Activated CD4-positive, alpha-beta memory T cell treated with anti-CD3 and anti-CD28 coated beads, Interleukin-2, amount 10 ng/mL, durations not matched to agents 7 days and 5 days (primary cell): ENCODE measurements at regions not wholly inside any gene's neighbourhood (a gene's known extent, or its start where the extent isn't known, plus 50 kb on each side); places are given as distances from the start of the nearest gene placed in this dataset.
"Not testable (repeated sequence)": the region's sequence is repeated elsewhere in the genome, so short reads cannot be mapped to it uniquely, and the experiment has no call there.

Experiments used
- CTCF ChIA-PET: fragments of 350-600 bp; sonication (Branson Sonifier 250); formaldehyde crosslinking; loops from one replicate; lab custom pipeline; 2021; ENCODE audit warnings: antibody characterized with exemption, inconsistent platforms; lab: Charles Lee
- POLR2A ChIA-PET: fragments of 350-600 bp; sonication (Branson Sonifier 250); formaldehyde crosslinking; loops from one replicate; lab custom pipeline; 2021; ENCODE audit warnings: antibody characterized with exemption; lab: Charles Lee
- DNase-seq: peaks from one replicate; pipeline ENCODE4 v3.0.0-alpha.2; 2020
- H3K27ac Mint-ChIP-seq: one replicate; pipeline ENCODE4 v1.8.0; 2021; ENCODE audit warnings: mild to moderate bottlenecking, mixed read lengths
- H3K27me3 Mint-ChIP-seq: one replicate; pipeline ENCODE4 v1.8.0; 2021; ENCODE audit warnings: mixed read lengths
- H3K36me3 Mint-ChIP-seq: one replicate; pipeline ENCODE4 v1.8.0; 2021; ENCODE audit warnings: low read depth, mixed read lengths
- H3K4me1 Mint-ChIP-seq: one replicate; pipeline ENCODE4 v1.8.0; 2021; ENCODE audit warnings: mixed read lengths
- H3K4me3 Mint-ChIP-seq: one replicate; pipeline ENCODE4 v1.8.0; 2021; ENCODE audit warnings: mild to moderate bottlenecking, mixed read lengths
- H3K9me3 Mint-ChIP-seq: one replicate; pipeline ENCODE4 v1.8.0; 2021; ENCODE audit warnings: mixed read lengths

- DNase-seq = no peak
- Mint-ChIP-seq H3K27me3 (no peaks in the 10 kb centered on the region), H3K9me3 (peaks cover 5% of the 10 kb centered on the region), H3K4me1 (no peaks in the 10 kb centered on the region), H3K27ac (no peak overlapping the region), H3K4me3 (no peak overlapping the region), H3K36me3 (no peaks in the 10 kb centered on the region)
- ChIA-PET POLR2A (no interaction called here), CTCF (no interaction called here)
Measured at GRCh38 chr13:64527561-64527960, 2702.6 kb downstream of the PCDH9 start.

- Mint-ChIP-seq H3K4me1 (no peaks in the 10 kb centered on the region), H3K27me3 (no peaks in the 10 kb centered on the region), H3K27ac (no peak overlapping the region), H3K36me3 (no peaks in the 10 kb centered on the region), H3K9me3 (peaks cover 5% of the 10 kb centered on the region), H3K4me3 (no peak overlapping the region)
- ChIA-PET CTCF (no interaction called here), POLR2A (no interaction called here)
- DNase-seq = no peak
Measured at GRCh38 chr13:64525687-64526086, 2704.4 kb downstream of the PCDH9 start.

- no peaks in the 10 kb centered on the region for H3K4me1 Mint-ChIP-seq
- no peaks in the 10 kb centered on the region for H3K36me3 Mint-ChIP-seq
- H3K27me3 Mint-ChIP-seq = no peaks in the 10 kb centered on the region
- H3K4me3 Mint-ChIP-seq = no peak overlapping the region
- no peak for DNase-seq
- H3K27ac Mint-ChIP-seq = no peak overlapping the region
- ChIA-PET POLR2A (no interaction called here), CTCF (no interaction called here)
- peaks cover 6% of the 10 kb centered on the region for H3K9me3 Mint-ChIP-seq
Measured at GRCh38 chr13:64510747-64511146, 2719.4 kb downstream of the PCDH9 start.

GRCh38 chr13:64506246-64506645 lies 2723.9 kb downstream of the PCDH9 start:
- Mint-ChIP-seq H3K27ac (no peak overlapping the region), H3K27me3 (no peaks in the 10 kb centered on the region), H3K9me3 (peaks cover 6% of the 10 kb centered on the region), H3K4me3 (no peak overlapping the region), H3K36me3 (no peaks in the 10 kb centered on the region), H3K4me1 (no peaks in the 10 kb centered on the region)
- POLR2A ChIA-PET = no interaction called here
- DNase-seq = no peak
- CTCF ChIA-PET = no interaction called here

- no peaks in the 10 kb centered on the region for H3K4me1 Mint-ChIP-seq
- H3K4me3 Mint-ChIP-seq = no peak overlapping the region
- no peaks in the 10 kb centered on the region for H3K36me3 Mint-ChIP-seq
- no peaks in the 10 kb centered on the region for H3K27me3 Mint-ChIP-seq
- CTCF ChIA-PET = no interaction called here
- POLR2A ChIA-PET = no interaction called here
- DNase-seq = no peak
- H3K9me3 Mint-ChIP-seq = peaks cover 6% of the 10 kb centered on the region
- H3K27ac Mint-ChIP-seq = no peak overlapping the region
Measured at GRCh38 chr13:64505336-64505910, 2724.7 kb downstream of the PCDH9 start.

GRCh38 chr13:64488731-64489130 lies 2741.4 kb downstream of the PCDH9 start:
- H3K4me3 Mint-ChIP-seq = no peak overlapping the region
- peaks cover 4% of the 10 kb centered on the region for H3K9me3 Mint-ChIP-seq
- ChIA-PET POLR2A (no interaction called here), CTCF (no interaction called here)
- H3K27ac Mint-ChIP-seq = no peak overlapping the region
- H3K4me1 Mint-ChIP-seq = no peaks in the 10 kb centered on the region
- DNase-seq = no peak
- no peaks in the 10 kb centered on the region for H3K36me3 Mint-ChIP-seq
- H3K27me3 Mint-ChIP-seq = no peaks in the 10 kb centered on the region

GRCh38 chr13:64482373-64482772 lies 2747.8 kb downstream of the PCDH9 start:
- ChIA-PET POLR2A (no interaction called here), CTCF (no interaction called here)
- Mint-ChIP-seq H3K9me3 (no peaks in the 10 kb centered on the region), H3K36me3 (no peaks in the 10 kb centered on the region), H3K4me1 (no peaks in the 10 kb centered on the region), H3K4me3 (no peak overlapping the region), H3K27ac (no peak overlapping the region), H3K27me3 (no peaks in the 10 kb centered on the region)
- no peak for DNase-seq

GRCh38 chr13:64480672-64481071 lies 2749.5 kb downstream of the PCDH9 start:
- Mint-ChIP-seq H3K9me3 (no peaks in the 10 kb centered on the region), H3K4me3 (no peak overlapping the region), H3K27me3 (no peaks in the 10 kb centered on the region), H3K4me1 (no peaks in the 10 kb centered on the region), H3K27ac (no peak overlapping the region), H3K36me3 (no peaks in the 10 kb centered on the region)
- DNase-seq = no peak
- CTCF ChIA-PET = no interaction called here
- POLR2A ChIA-PET = no interaction called here

- CTCF ChIA-PET = no interaction called here
- H3K4me3 Mint-ChIP-seq = no peak overlapping the region
Measured at GRCh38 chr13:64480211-64480610, 2749.9 kb downstream of the PCDH9 start.

GRCh38 chr13:64477146-64477545 lies 2753.0 kb downstream of the PCDH9 start:
- H3K27ac Mint-ChIP-seq = no peak overlapping the region
- CTCF ChIA-PET = no interaction called here
- POLR2A ChIA-PET = no interaction called here
- no peaks in the 10 kb centered on the region for H3K27me3 Mint-ChIP-seq
- no peaks in the 10 kb centered on the region for H3K9me3 Mint-ChIP-seq
- no peak overlapping the region for H3K4me3 Mint-ChIP-seq
- no peaks in the 10 kb centered on the region for H3K4me1 Mint-ChIP-seq
- H3K36me3 Mint-ChIP-seq = no peaks in the 10 kb centered on the region
- DNase-seq = no peak

More at GRCh38 chr13:64480211-64480610, 2749.9 kb downstream of the PCDH9 start:
- Mint-ChIP-seq H3K9me3 (no peaks in the 10 kb centered on the region), H3K27me3 (no peaks in the 10 kb centered on the region), H3K4me1 (no peaks in the 10 kb centered on the region), H3K27ac (no peak overlapping the region), H3K36me3 (no peaks in the 10 kb centered on the region)
- POLR2A ChIA-PET = no interaction called here
- no peak for DNase-seq

- POLR2A ChIA-PET, DNase-seq, H3K27me3 Mint-ChIP-seq, H3K9me3 Mint-ChIP-seq, H3K4me3 Mint-ChIP-seq, H3K27ac Mint-ChIP-seq, H3K36me3 Mint-ChIP-seq, CTCF ChIA-PET, H3K4me1 Mint-ChIP-seq: not testable (repeated sequence)
Measured at GRCh38 chr13:64476041-64476568, 2754.0 kb downstream of the PCDH9 start.

- Mint-ChIP-seq H3K27ac (no peak overlapping the region), H3K4me1 (no peaks in the 10 kb centered on the region), H3K27me3 (no peaks in the 10 kb centered on the region), H3K36me3 (no peaks in the 10 kb centered on the region), H3K9me3 (no peaks in the 10 kb centered on the region), H3K4me3 (no peak overlapping the region)
- ChIA-PET POLR2A (no interaction called here), CTCF (no interaction called here)
- no peak for DNase-seq
Measured at GRCh38 chr13:64471916-64472315, 2758.2 kb downstream of the PCDH9 start.

- Mint-ChIP-seq H3K36me3 (no peaks in the 10 kb centered on the region), H3K27me3 (no peaks in the 10 kb centered on the region), H3K9me3 (no peaks in the 10 kb centered on the region), H3K27ac (no peak overlapping the region), H3K4me3 (no peak overlapping the region), H3K4me1 (no peaks in the 10 kb centered on the region)
- ChIA-PET CTCF (no interaction called here), POLR2A (no interaction called here)
- no peak for DNase-seq
Measured at GRCh38 chr13:64470751-64471150, 2759.4 kb downstream of the PCDH9 start.

- Mint-ChIP-seq H3K4me1 (no peaks in the 10 kb centered on the region), H3K27ac (no peak overlapping the region), H3K27me3 (no peaks in the 10 kb centered on the region), H3K9me3 (peaks cover 4% of the 10 kb centered on the region), H3K4me3 (no peak overlapping the region), H3K36me3 (no peaks in the 10 kb centered on the region)
- POLR2A ChIA-PET = no interaction called here
- CTCF ChIA-PET = no interaction called here
- DNase-seq = no peak
Measured at GRCh38 chr13:64459778-64460177, 2770.4 kb downstream of the PCDH9 start.
